OCI-LY7 (cell line): ENCODE measurements at regions not wholly inside any gene's neighbourhood (a gene's known extent, or its start where the extent isn't known, plus 50 kb on each side); places are given as distances from the start of the nearest gene placed in this dataset.

Experiments used
- BruUV-seq: library from RNA; stranded (reverse); fragments of 400-500 nt; replicated peaks from 2 replicates; lab custom pipeline; 2021; lab: Mats Ljungman, UMichigan
- CTCF ChIA-PET: fragments of 300-600 bp; sonication (Branson Sonifier 250); formaldehyde crosslinking; loops from one replicate; lab custom pipeline; 2022; ENCODE audit warnings: antibody characterized with exemption; ENCODE audit not compliant: unreplicated experiment; lab: Charles Lee
- POLR2A ChIA-PET: fragments of 300-600 bp; sonication (Branson Sonifier 250); formaldehyde crosslinking; loops from one replicate; lab custom pipeline; 2022; ENCODE audit warnings: antibody characterized with exemption; lab: Charles Lee
- DNase-seq: peaks from one replicate; pipeline ENCODE4 v3.0.0-alpha.2; 2015; ENCODE audit warnings: low spot score
- H2AFZ ChIP-seq: fragments of 200-600 bp; sonication (generic), shearing (Covaris generic); 2 replicates; pipeline ENCODE4 v1.6.1; 2014; ENCODE audit warnings: mild to moderate bottlenecking, antibody characterized with exemption, low read length, moderate library complexity
- H3K27ac ChIP-seq: fragments of 200-600 bp; sonication (generic); 2 replicates; pipeline ENCODE4 v1.5.1; 2014; ENCODE audit warnings: mixed run types, low read depth, mild to moderate bottlenecking, moderate library complexity, low read length, inconsistent platforms; ENCODE audit not compliant: poor library complexity, severe bottlenecking
- H3K36me3 ChIP-seq: fragments of 200-600 bp; sonication (generic); 2 replicates; pipeline ENCODE4 v1.6.1; 2014; ENCODE audit warnings: mild to moderate bottlenecking, antibody characterized with exemption, low read length, moderate library complexity, mixed read lengths; ENCODE audit not compliant: insufficient read depth
- H3K4me1 ChIP-seq: fragments of 200-600 bp; sonication (generic); 2 replicates; pipeline ENCODE4 v1.5.1; 2014; ENCODE audit warnings: mild to moderate bottlenecking, low read length; ENCODE audit not compliant: insufficient read depth, poor library complexity, severe bottlenecking
- H3K4me2 ChIP-seq: fragments of 200-600 bp; sonication (generic); 2 replicates; pipeline ENCODE4 v1.6.1; 2014; ENCODE audit warnings: mild to moderate bottlenecking, low read length
- H3K4me3 ChIP-seq: fragments of 200-600 bp; sonication (generic); 2 replicates; pipeline ENCODE4 v1.5.1; 2014; ENCODE audit warnings: mild to moderate bottlenecking, low read depth, low read length; ENCODE audit not compliant: poor library complexity, severe bottlenecking
- H3K79me2 ChIP-seq: fragments of 200-600 bp; sonication (generic); 2 replicates; pipeline ENCODE4 v1.6.1; 2016; ENCODE audit warnings: low read depth, mild to moderate bottlenecking, low read length, moderate library complexity, mixed read lengths; ENCODE audit not compliant: insufficient read depth
- H3K9me2 ChIP-seq: fragments of 200-600 bp; sonication (generic); 2 replicates; pipeline ENCODE4 v1.6.1; 2016; ENCODE audit warnings: mild to moderate bottlenecking, low read length, mixed read lengths; ENCODE audit not compliant: insufficient read depth
- H3K9me3 ChIP-seq: fragments of 200-600 bp; sonication (generic); 2 replicates; pipeline ENCODE4 v1.6.1; 2014; ENCODE audit warnings: mild to moderate bottlenecking, mixed run types, low read length, mixed read lengths
- H4K20me1 ChIP-seq: fragments of 200-600 bp; sonication (generic); 2 replicates; pipeline ENCODE4 v1.6.1; 2014; ENCODE audit warnings: mild to moderate bottlenecking, antibody characterized with exemption, low read length, moderate library complexity, mixed read lengths; ENCODE audit not compliant: insufficient read depth
- EZH2phosphoT487 ChIP-seq: fragments of 200-600 bp; sonication (generic); IDR thresholded peaks from 2 replicates; pipeline ENCODE4 v1.6.1; 2018; ENCODE audit warnings: low read depth, borderline replicate concordance, mild to moderate bottlenecking, mixed run types, antibody characterized with exemption, low read length, moderate library complexity, mixed read lengths
- intact Hi-C: fragments of 100-400 bp; cut with micrococcal nuclease; formaldehyde crosslinking; loops from one replicate; pipeline ENCODE4 v1.10.0; 2022; ENCODE audit not compliant: unreplicated experiment
- TF ChIP-seq, protein P1 (sequence below): fragments of 200-600 bp; sonication (generic); conservative IDR thresholded peaks from 2 replicates; pipeline ENCODE4 v1.5.1; 2014; ENCODE audit warnings: mild to moderate bottlenecking, antibody characterized with exemption, low read length, moderate library complexity, mixed read lengths

GRCh38 chr4:112885897-112886296 lies 163.6 kb upstream of the ANK2 start:
- no peak for DNase-seq
- intact Hi-C loops, result no loop called here
- Histone ChIP-seq H3K36me3 (no peaks in the 10 kb centered on the region), H2AFZ (no peak overlapping the region), H4K20me1 (no peaks in the 10 kb centered on the region), H3K4me3 (no peak overlapping the region), H3K9me3 (no peaks in the 10 kb centered on the region), H3K79me2 (no peaks in the 10 kb centered on the region), H3K9me2 (no peaks in the 10 kb centered on the region), H3K4me2 (no peak overlapping the region), H3K27ac (no peak overlapping the region), H3K4me1 (no peaks in the 10 kb centered on the region)
- CTCF ChIA-PET, result no interaction called here
- POLR2A ChIA-PET, result interaction anchor here (0.6 to 0.7 kb wide), 2 partner anchors 17 to 35 kb away, joined by 3 to 4 read pairs; no protein-coding TSS in a partner anchor
- no peak for TF ChIP-seq EZH2phosphoT487
- TF ChIP-seq, protein P1, sequence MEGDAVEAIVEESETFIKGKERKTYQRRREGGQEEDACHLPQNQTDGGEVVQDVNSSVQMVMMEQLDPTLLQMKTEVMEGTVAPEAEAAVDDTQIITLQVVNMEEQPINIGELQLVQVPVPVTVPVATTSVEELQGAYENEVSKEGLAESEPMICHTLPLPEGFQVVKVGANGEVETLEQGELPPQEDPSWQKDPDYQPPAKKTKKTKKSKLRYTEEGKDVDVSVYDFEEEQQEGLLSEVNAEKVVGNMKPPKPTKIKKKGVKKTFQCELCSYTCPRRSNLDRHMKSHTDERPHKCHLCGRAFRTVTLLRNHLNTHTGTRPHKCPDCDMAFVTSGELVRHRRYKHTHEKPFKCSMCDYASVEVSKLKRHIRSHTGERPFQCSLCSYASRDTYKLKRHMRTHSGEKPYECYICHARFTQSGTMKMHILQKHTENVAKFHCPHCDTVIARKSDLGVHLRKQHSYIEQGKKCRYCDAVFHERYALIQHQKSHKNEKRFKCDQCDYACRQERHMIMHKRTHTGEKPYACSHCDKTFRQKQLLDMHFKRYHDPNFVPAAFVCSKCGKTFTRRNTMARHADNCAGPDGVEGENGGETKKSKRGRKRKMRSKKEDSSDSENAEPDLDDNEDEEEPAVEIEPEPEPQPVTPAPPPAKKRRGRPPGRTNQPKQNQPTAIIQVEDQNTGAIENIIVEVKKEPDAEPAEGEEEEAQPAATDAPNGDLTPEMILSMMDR, result no peak
- BruUV-seq, result no TSS peak

DNA sequence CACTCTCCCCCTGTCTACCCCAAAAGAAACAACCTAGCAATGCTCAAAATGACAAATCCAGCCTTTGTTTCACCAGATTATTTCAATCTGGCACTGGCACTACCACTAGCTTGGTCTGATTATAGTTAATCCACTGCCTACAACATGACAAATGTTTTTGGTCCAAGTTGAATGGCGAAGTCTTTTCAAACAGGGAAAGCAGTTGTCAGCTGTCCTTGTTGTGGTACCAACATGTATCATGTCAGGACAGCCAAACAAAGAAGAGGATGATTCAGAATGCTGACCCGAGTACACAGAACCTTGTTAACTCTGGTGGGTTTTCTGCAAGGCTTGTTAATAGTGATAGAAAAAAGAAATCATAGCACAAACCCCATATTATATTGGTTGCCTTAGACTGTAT lies 160.8 kb upstream of the ANK2 start:
- ChIA-PET CTCF (no interaction called here), POLR2A (interaction anchor here (0.9 kb wide), 2 partner anchors 8 to 10 kb away, joined by 3 to 4 read pairs; no protein-coding TSS in a partner anchor)
- BruUV-seq, result no TSS peak
- no peak for DNase-seq
- Histone ChIP-seq H3K79me2 (no peaks in the 10 kb centered on the region), H3K4me2 (no peak overlapping the region), H3K9me3 (no peaks in the 10 kb centered on the region), H3K4me3 (no peak overlapping the region), H3K36me3 (no peaks in the 10 kb centered on the region), H2AFZ (no peak overlapping the region), H3K9me2 (no peaks in the 10 kb centered on the region), H3K4me1 (no peaks in the 10 kb centered on the region), H4K20me1 (no peaks in the 10 kb centered on the region), H3K27ac (no peak overlapping the region)
- TF ChIP-seq EZH2phosphoT487, result no peak
- TF ChIP-seq, protein P1, result no peak
- intact Hi-C loops, result no loop called here

DNA sequence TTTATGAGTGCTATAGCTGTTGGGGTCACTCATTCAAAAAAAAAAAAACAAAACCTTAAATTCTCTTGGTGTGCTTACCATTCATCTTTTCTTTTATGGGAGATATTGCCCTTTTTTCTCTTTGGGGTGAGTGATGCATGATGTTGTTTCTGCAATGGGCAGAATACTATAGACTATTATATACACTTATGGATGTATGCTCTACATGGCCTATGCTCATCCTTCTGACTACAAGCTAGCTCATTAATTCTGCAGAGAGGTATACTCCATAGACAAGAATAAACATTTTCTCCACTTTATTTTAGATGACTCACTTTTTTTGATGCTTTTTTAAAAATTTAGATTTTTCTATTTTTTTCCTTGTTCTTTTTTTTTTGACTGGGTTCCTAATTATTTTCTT lies 160.3 kb upstream of the ANK2 start:
- no peaks in the 10 kb centered on the region for H3K9me2 ChIP-seq
- no peaks in the 10 kb centered on the region for H3K9me3 ChIP-seq
- TF ChIP-seq EZH2phosphoT487, result no peak
- TF ChIP-seq, protein P1, result no peak
- no peaks in the 10 kb centered on the region for H3K79me2 ChIP-seq
- H3K4me3 ChIP-seq, result no peak overlapping the region
- no TSS peak for BruUV-seq
- ChIA-PET POLR2A (interaction anchor here (0.6 kb wide), 1 partner anchor 185 kb away, joined by 3 read pairs; no protein-coding TSS in a partner anchor), CTCF (no interaction called here)
- H3K4me1 ChIP-seq, result no peaks in the 10 kb centered on the region
- no peak overlapping the region for H3K4me2 ChIP-seq
- H3K27ac ChIP-seq, result no peak overlapping the region
- no peaks in the 10 kb centered on the region for H3K36me3 ChIP-seq
- intact Hi-C loops, result no loop called here
- H2AFZ ChIP-seq, result no peak overlapping the region
- H4K20me1 ChIP-seq, result no peaks in the 10 kb centered on the region
- no peak for DNase-seq
